ENCODE measurements at regions not wholly inside any gene's neighbourhood (a gene's known extent, or its start where the extent isn't known, plus 50 kb on each side); places are given as distances from the start of the nearest gene placed in this dataset.
A peak's percentile ranks its signal among the peaks of the same experiment; 100 is the strongest.

- peak; percentile 28 for TF ChIP-seq CTCF (conservative IDR thresholded peaks at IDR 0.05)
- H3K4me3 Mint-ChIP-seq: no peak overlapping the region
- no peak for DNase-seq (ENCODE audit: low read depth, low spot score)
- no peak overlapping the region for H3K27ac Mint-ChIP-seq (ENCODE audit: unreplicated experiment)
- H3K27me3 Mint-ChIP-seq (ENCODE audit: low read depth): no peaks in the 10 kb centered on the region
- H3K4me1 Mint-ChIP-seq: peaks cover 9% of the 10 kb centered on the region
- no peaks in the 10 kb centered on the region for H3K36me3 Mint-ChIP-seq (ENCODE audit: low read depth)
- H3K9me3 Mint-ChIP-seq: no peaks in the 10 kb centered on the region
Observed at GRCh38 chr21:43269440-43269839, 100.6 kb downstream of the CRYAA start.

- Mint-ChIP-seq H3K36me3 (ENCODE audit: low read depth) (no peaks in the 10 kb centered on the region), H3K4me3 (no peak overlapping the region), H3K4me1 (peaks cover 9% of the 10 kb centered on the region), H3K27me3 (ENCODE audit: low read depth) (no peaks in the 10 kb centered on the region), H3K27ac (ENCODE audit: unreplicated experiment) (no peak overlapping the region), H3K9me3 (no peaks in the 10 kb centered on the region)
- TF ChIP-seq CTCF (conservative IDR thresholded peaks at IDR 0.05): no peak
- no peak for DNase-seq (ENCODE audit: low read depth, low spot score)
Observed at GRCh38 chr21:43268804-43269186, 100.0 kb downstream of the CRYAA start.

- Mint-ChIP-seq H3K9me3 (no peaks in the 10 kb centered on the region), H3K27ac (ENCODE audit: unreplicated experiment) (no peak overlapping the region), H3K4me3 (no peak overlapping the region), H3K36me3 (ENCODE audit: low read depth) (no peaks in the 10 kb centered on the region), H3K27me3 (ENCODE audit: low read depth) (no peaks in the 10 kb centered on the region), H3K4me1 (peaks cover 9% of the 10 kb centered on the region)
- DNase-seq (ENCODE audit: low read depth, low spot score): no peak
- no peak for TF ChIP-seq CTCF (conservative IDR thresholded peaks at IDR 0.05)
Observed at GRCh38 chr21:43268086-43268803, 99.4 kb downstream of the CRYAA start.

GRCh38 chr21:43267391-43268085 lies 98.7 kb downstream of the CRYAA start:
- Mint-ChIP-seq H3K9me3 (peaks cover 3% of the 10 kb centered on the region), H3K27ac (ENCODE audit: unreplicated experiment) (peak overlapping the region; percentile 50), H3K36me3 (ENCODE audit: low read depth) (no peaks in the 10 kb centered on the region), H3K4me3 (no peak overlapping the region), H3K4me1 (peaks cover 9% of the 10 kb centered on the region), H3K27me3 (ENCODE audit: low read depth) (no peaks in the 10 kb centered on the region)
- no peak for TF ChIP-seq CTCF (conservative IDR thresholded peaks at IDR 0.05)
- no peak for DNase-seq (ENCODE audit: low read depth, low spot score)

- H3K36me3 Mint-ChIP-seq (ENCODE audit: low read depth): no peaks in the 10 kb centered on the region
- H3K9me3 Mint-ChIP-seq: peaks cover 3% of the 10 kb centered on the region
- H3K4me3 Mint-ChIP-seq: no peak overlapping the region
- peaks cover 9% of the 10 kb centered on the region for H3K4me1 Mint-ChIP-seq
- no peak for DNase-seq (ENCODE audit: low read depth, low spot score)
- H3K27me3 Mint-ChIP-seq (ENCODE audit: low read depth): no peaks in the 10 kb centered on the region
- peak overlapping the region; percentile 5 for H3K27ac Mint-ChIP-seq (ENCODE audit: unreplicated experiment)
- TF ChIP-seq CTCF (conservative IDR thresholded peaks at IDR 0.05): no peak
Observed at GRCh38 chr21:43266534-43266933, 97.7 kb downstream of the CRYAA start.

All from neural crest cell (in vitro differentiated cells).